GM19372 (cell line): ENCODE measurements at regions not wholly inside any gene's neighbourhood (a gene's known extent, or its start where the extent isn't known, plus 50 kb on each side); places are given as distances from the start of the nearest gene placed in this dataset.

Experiments used
- ATAC-seq: cut with Tn5 transposase; IDR thresholded peaks from one replicate; pipeline ENCODE4 v1.9.1; 2021; ENCODE audit warnings: mild to moderate bottlenecking, low read depth, moderate library complexity; ENCODE audit not compliant: unreplicated experiment

DNA sequence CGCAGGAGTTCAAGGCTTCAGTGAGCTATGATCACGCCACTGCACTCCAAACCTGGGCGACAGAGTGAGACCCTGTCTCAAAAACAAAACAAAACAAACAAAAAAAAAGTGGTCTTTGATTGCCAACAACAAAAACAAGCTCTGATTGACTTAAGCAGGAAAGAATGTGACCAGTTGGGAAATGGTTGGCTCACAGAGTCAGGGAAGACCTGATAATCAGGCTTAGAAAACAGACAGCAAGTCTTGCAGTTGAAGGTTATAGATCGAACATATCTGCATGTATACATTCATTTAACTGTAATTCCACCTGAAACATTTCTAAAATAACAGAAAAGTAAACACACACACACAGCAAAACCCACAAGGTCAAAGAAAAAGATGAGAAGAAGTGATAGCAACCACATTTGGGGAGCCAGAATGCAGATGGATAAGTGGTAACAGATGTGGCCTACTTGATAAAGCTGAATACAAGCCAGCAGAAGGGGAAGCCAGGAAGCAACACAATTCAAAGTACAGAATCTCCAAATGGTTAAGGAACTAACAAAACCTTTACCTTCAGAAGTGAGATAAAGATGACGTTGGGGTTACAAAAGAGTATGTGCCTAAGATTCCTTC is 699.9 kb upstream of the ZNF385D start:
- ATAC-seq = no peak

- ATAC-seq = no peak
These were observed 700.5 kb upstream of the ZNF385D start for GRCh38 chr3:22451501-22451900.

- ATAC-seq = no peak
These were observed 703.0 kb upstream of the ZNF385D start for GRCh38 chr3:22453906-22454535.

DNA sequence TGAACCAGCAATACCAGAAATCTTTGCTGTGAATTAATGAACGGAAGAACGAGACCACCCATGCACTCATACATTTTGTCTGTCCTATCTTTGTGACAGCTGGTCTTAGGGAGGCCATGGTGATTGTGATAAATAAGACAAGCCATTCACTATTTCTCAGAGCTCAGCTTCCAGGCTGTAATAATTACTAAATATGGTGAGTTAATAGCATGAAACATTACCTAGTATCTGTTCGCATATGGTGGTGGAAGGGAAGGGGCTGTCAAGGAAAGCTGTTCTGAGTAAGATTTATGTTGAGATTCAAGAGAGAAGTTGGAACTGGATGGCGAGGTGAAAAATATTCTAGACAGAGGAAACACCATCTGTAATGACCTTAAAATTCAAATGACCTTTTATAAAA is 719.0 kb upstream of the ZNF385D start:
- no peak for ATAC-seq

DNA sequence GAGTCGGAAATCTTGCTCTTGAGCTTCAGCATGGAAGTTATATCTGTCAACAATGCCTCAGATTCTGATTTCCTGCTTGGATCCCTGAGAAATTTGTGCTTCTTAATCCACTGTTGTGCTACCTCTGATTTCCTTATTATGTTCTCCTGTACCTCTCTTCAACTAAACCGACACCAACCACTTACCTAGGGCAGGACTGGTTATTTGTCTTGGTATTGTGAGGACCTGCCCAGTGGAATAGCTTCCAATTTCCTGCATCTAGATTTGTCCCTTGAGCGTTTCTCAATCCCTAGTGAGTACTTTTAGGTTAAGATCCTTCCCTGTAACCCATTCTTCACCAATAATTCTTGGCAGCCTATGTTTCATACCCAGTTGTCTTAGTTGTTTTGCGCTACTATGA is 720.5 kb upstream of the ZNF385D start:
- no peak for ATAC-seq

- ATAC-seq = no peak
These were observed 723.9 kb upstream of the ZNF385D start for GRCh38 chr3:22474706-22475445.

DNA sequence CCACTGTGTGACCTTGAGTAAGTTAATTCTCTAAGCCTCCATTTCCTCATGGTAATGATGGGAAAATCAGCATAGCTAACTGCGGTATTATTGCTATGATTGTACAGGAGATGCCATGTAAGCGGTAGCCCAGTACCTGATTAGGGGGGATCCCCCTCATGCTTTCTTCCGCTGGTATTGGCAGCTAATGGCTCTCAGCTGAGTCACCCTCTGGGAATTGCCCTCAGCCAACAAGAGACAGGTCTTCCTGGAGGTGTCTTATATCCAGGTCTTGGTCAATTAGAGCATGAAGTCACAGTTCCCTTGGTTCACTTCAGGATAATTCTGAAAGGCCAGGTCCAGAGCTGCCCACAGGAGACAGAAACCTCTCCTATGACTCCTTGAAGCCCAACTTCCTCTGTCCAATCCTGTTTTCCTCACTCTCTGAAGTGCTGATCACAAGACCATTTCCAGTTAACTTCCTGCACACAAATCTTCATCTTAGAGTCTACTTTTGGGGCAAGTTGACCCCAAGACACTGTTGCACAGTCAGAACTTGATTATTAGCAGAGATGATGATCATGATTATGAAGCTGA is 724.7 kb upstream of the ZNF385D start:
- ATAC-seq = no peak

DNA sequence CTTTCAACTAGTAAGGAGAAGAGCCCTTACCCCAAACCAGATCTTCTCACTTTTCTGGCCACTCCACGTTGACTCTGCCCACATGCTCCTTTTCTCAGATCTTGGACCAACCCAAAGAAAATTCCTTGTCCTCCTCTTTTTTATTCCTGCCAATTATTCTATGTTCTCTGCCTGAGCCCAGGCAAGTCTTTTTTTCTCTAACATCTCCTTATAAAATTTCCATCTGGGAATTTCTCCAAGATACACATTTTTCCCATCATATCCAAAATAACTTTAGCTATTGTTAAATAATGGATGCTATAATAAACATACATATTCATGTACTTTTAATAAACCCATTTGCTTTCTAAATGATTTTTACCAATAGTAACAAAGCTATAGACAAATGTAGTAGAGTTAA is 726.0 kb upstream of the ZNF385D start:
- no peak for ATAC-seq

DNA sequence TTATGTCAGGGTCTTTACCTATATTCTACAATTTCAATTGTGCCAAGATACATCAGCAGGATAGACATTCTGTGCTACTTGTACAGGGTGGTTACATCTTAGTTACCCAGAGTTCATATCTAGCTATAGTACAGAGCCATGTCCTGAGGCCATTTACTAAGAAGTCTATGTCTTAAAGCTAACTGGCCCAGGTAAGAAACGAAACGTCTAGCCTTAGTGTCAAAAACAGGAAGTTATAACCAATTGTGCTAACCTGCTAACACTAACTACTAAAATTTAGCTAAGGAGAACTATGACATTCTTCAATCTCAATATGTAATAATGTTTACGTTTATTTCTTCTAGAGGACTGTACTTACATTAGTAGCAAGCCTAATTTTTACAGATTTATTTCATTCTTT is 717.2 kb upstream of the UBE2E2 start:
- ATAC-seq = no peak

- ATAC-seq = no peak
These were observed 712.4 kb upstream of the UBE2E2 start for GRCh38 chr3:22490747-22491146.

DNA sequence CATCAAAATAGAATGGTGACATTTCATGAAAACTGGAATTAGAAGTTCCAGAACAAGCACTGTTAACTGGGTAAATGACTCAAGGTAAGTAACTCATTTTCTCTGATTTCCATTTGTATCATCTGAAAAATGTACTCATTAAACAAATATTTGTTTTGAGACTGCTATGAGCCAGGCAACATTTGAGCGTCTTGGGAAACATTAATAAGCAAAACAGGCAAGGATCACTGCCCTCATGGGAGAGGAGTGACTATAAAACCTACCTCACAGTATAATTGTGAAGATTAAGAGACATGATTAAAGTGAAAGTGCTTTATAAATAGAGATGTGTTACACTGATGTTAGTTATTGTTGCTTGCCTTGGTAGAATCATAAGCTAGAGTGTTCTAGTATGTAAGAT is 711.8 kb upstream of the UBE2E2 start:
- no peak for ATAC-seq

GRCh38 chr3:22492342-22492741 is 710.8 kb upstream of the UBE2E2 start:
- ATAC-seq = no peak

DNA sequence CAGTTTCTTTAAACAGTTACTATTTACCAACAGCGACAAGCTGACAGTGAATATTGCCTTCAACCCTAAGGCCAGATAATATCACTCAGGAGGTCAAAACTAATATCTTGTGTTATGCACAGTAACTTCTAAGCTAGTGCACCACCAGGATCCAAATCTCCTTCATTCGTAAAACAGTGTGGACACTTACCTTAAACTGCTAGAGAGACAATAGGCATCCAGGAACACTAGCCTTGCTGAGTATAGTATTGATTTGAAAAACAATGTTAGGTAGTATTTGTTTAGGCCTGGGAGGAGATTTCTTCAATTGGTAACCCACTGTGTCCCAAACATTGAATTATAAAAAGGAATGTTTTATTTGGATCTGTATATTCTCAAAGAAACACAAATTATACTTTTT is 707.9 kb upstream of the UBE2E2 start:
- ATAC-seq = no peak

GRCh38 chr3:22495791-22496190 is 707.3 kb upstream of the UBE2E2 start:
- no peak for ATAC-seq

GRCh38 chr3:22496641-22497040 is 706.5 kb upstream of the UBE2E2 start:
- ATAC-seq = no peak

DNA sequence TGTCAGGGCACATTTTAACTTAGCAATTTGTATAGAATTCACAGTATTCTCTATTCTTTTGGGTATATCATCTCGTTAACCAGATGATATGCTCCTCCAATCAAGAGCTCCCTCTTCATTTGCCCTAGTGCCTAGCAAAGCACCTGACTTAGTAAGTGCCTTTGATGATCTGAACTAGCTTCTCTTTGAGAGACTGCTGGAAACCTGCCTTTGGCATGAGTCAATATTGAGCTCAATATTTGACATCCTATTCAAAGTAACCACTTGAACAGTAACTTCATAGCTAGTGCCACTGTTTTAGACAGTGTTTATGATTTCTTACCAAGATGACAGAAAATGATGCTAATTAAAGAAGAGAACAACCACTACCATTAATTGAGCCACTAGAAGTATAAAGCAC is 696.3 kb upstream of the UBE2E2 start:
- ATAC-seq = no peak

- no peak for ATAC-seq
These were observed 695.4 kb upstream of the UBE2E2 start for GRCh38 chr3:22507709-22508108.

DNA sequence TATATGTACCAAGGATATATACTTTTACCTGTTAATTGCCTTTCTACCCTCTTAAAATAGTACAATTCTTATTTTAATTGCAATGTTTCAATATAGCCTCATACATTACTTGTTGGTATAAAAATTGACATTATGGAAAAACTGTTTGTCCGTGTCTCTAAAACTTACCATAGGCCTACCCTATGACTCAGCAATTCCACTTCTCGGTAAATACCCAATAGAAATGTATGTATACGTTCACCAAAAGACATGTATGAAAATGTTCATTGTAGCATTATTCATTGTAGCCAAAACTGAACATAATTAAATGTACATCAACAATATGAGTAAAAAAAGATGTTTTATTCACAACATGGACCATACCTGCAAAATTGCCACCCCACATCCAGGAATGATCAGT is 679.2 kb upstream of the UBE2E2 start:
- no peak for ATAC-seq

DNA sequence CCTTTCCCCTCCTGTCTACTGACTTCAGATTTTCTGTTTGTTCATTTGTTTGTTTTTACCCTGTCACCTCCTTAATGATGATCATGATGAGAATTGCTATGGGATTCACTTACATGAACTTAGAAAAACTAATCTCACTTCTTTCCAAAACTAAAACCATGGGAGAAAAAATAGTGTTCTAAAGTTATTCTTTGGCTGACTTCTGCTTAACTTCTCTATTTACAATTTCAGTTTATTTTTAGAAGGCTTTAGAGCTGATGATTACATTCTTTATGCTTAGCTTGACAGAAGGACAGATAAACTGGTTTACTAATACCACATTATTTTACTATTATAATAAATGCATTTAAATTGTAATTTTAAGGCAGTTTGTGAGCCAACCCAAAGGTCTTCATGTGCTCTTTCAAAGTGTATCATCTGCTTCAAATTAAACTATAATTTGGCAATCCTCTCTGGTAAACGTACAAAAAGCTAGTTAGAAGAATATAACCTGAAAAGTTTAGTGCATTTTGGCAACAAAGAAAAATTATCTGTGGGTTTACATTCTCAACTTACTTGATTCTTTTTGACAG is 676.8 kb upstream of the UBE2E2 start:
- no peak for ATAC-seq

- ATAC-seq = no peak
These were observed 666.6 kb upstream of the UBE2E2 start for GRCh38 chr3:22536541-22536940.

DNA sequence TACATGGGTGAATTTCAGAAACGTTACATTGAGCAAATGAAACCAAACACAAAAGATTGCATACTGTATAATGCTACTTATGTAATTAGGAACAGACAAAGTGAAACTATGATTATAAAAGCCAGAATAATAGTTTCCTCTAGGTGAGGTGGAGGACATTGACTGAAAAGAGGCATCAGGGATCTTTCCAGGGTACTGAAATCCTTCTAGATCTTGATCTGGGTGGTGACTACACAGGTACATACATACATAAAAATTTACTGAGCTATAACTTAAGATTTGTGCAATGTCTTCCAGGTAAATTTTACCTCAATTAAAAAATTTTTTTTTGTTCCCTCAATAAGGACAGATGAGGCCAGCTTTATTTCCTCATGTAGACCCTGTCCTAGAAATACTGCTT is 665.6 kb upstream of the UBE2E2 start:
- ATAC-seq = no peak
